Tibial artery (tissue), 4 donors: ENCODE measurements at regions not wholly inside any gene's neighbourhood (a gene's known extent, or its start where the extent isn't known, plus 50 kb on each side); places are given as distances from the start of the nearest gene placed in this dataset.

ENCODE experiments used
- DNase-seq, 2 donors: peaks; one replicate each; pipeline ENCODE4 v3.0.0-alpha.2; 2019
- H3K27ac ChIP-seq, 2 donors: fragments of 200-600 bp; sonication (generic) in 1 of 2; 1 replicate in 1 of 2; 2 replicates in 1 of 2; pipeline ENCODE4 v1.5.1; 2018 to 2019; ENCODE audit warnings: mild to moderate bottlenecking in 1 of 2
- H3K27me3 ChIP-seq, 2 donors: fragments of 200-600 bp; sonication (generic) in 1 of 2; one replicate each; pipeline versions ENCODE4 v1.5.1 to v1.6.0; 2016 to 2019
- H3K36me3 ChIP-seq, 3 donors: fragments of 200-600 bp; sonication (generic) in 2 of 3; one replicate each; pipeline ENCODE4 v1.5.1; 2016 to 2019; ENCODE audit warnings: mild to moderate bottlenecking in 2 of 3
- H3K4me1 ChIP-seq, 4 donors: fragments of 200-600 bp; sonication (generic) in 2 of 4; 1 replicate in 3 of 4; 2 replicates in 1 of 4; pipeline ENCODE4 v1.5.1; 2016 to 2019
- H3K4me3 ChIP-seq, 2 donors: fragments of 200-600 bp; sonication (generic) in 1 of 2; 1 replicate in 1 of 2; 2 replicates in 1 of 2; pipeline ENCODE4 v1.5.1; 2018 to 2019; ENCODE audit warnings: mild to moderate bottlenecking in 2 of 2
- H3K9me3 ChIP-seq, 3 donors: fragments of 200-600 bp; sonication (generic) in 1 of 3; one replicate each; pipeline ENCODE4 v1.5.1; 2016 to 2019
- CTCF ChIP-seq, 2 experiments: fragments of 200-600 bp in 1 of 2; fragments of 450-650 bp in 1 of 2; IDR thresholded peaks; one replicate each; pipeline ENCODE4 v1.5.1; 2017 to 2019; ENCODE audit warnings: antibody characterized with exemption in 2 of 2, mild to moderate bottlenecking in 1 of 2, moderate library complexity in 1 of 2
- intact Hi-C: fragments of 100-400 bp; cut with DNase I; formaldehyde crosslinking; loops from one replicate; pipeline ENCODE4 v1.15.0; 2023; ENCODE audit warnings: low total_unique reads

GRCh38 chr9:29336281-29336680 lies 1763.0 kb upstream of the C9orf72 start:
- Histone ChIP-seq H3K27me3 (no peaks in the 10 kb centered on the region), H3K36me3 (no peaks in the 10 kb centered on the region), H3K4me3 (no peak overlapping the region), H3K27ac (no peak overlapping the region), H3K9me3 (no peaks in the 10 kb centered on the region), H3K4me1 (no peaks in the 10 kb centered on the region)
- DNase-seq = no peak
- intact Hi-C loops = no loop called here
- TF ChIP-seq CTCF (IDR thresholded peaks at IDR 0.05) = no peak

GRCh38 chr9:29339387-29339786 lies 1766.1 kb upstream of the C9orf72 start:
- H3K36me3 ChIP-seq = no peaks in the 10 kb centered on the region
- intact Hi-C loops = no loop called here
- H3K27ac ChIP-seq = no peak overlapping the region
- no peak for DNase-seq
- H3K4me1 ChIP-seq = no peaks in the 10 kb centered on the region
- TF ChIP-seq CTCF (IDR thresholded peaks at IDR 0.05) = no peak
- no peaks in the 10 kb centered on the region for H3K27me3 ChIP-seq
- H3K4me3 ChIP-seq = no peak overlapping the region
- H3K9me3 ChIP-seq = peaks cover 0 to 4% (median 0%) of the 10 kb centered on the region in 3 donors

- Histone ChIP-seq H3K4me3 (no peak overlapping the region), H3K36me3 (no peaks in the 10 kb centered on the region), H3K4me1 (no peaks in the 10 kb centered on the region), H3K27ac (no peak overlapping the region), H3K9me3 (peaks cover 0 to 4% (median 0%) of the 10 kb centered on the region in 3 donors), H3K27me3 (no peaks in the 10 kb centered on the region)
- TF ChIP-seq CTCF (IDR thresholded peaks at IDR 0.05) = no peak
- no peak for DNase-seq
- intact Hi-C loops = no loop called here
These were observed 1775.7 kb upstream of the C9orf72 start for GRCh38 chr9:29348999-29349398.

GRCh38 chr9:29389421-29389820 lies 1816.1 kb upstream of the C9orf72 start:
- Histone ChIP-seq H3K27me3 (no peaks in the 10 kb centered on the region), H3K4me3 (no peak overlapping the region), H3K36me3 (no peaks in the 10 kb centered on the region), H3K27ac (no peak overlapping the region), H3K4me1 (no peaks in the 10 kb centered on the region), H3K9me3 (peaks cover 0 to 1% (median 0%) of the 10 kb centered on the region in 3 donors)
- intact Hi-C loops = no loop called here
- no peak for TF ChIP-seq CTCF (IDR thresholded peaks at IDR 0.05)
- no peak for DNase-seq

GRCh38 chr9:29390859-29391258 lies 1817.6 kb upstream of the C9orf72 start:
- DNase-seq = no peak
- no peaks in the 10 kb centered on the region for H3K4me1 ChIP-seq
- H3K27me3 ChIP-seq = no peaks in the 10 kb centered on the region
- H3K36me3 ChIP-seq = no peaks in the 10 kb centered on the region
- H3K4me3 ChIP-seq = no peak overlapping the region
- no peak overlapping the region for H3K27ac ChIP-seq
- intact Hi-C loops = no loop called here
- no peaks in the 10 kb centered on the region for H3K9me3 ChIP-seq
- no peak for TF ChIP-seq CTCF (IDR thresholded peaks at IDR 0.05)

GRCh38 chr9:29393064-29393463 lies 1819.8 kb upstream of the C9orf72 start:
- intact Hi-C loops = no loop called here
- H3K9me3 ChIP-seq = no peaks in the 10 kb centered on the region
- H3K4me1 ChIP-seq = no peaks in the 10 kb centered on the region
- no peak overlapping the region for H3K27ac ChIP-seq
- H3K27me3 ChIP-seq = no peaks in the 10 kb centered on the region
- no peak for TF ChIP-seq CTCF (IDR thresholded peaks at IDR 0.05)
- H3K36me3 ChIP-seq = no peaks in the 10 kb centered on the region
- DNase-seq = no peak
- no peak overlapping the region for H3K4me3 ChIP-seq
